Stomach (tissue), 4 donors: ENCODE measurements at regions not wholly inside any gene's neighbourhood (a gene's known extent, or its start where the extent isn't known, plus 50 kb on each side); places are given as distances from the start of the nearest gene placed in this dataset.

Experiments
- POLR2A ChIP-seq, 4 donors: fragments of 450-650 bp; IDR thresholded peaks; one replicate each; pipeline ENCODE4 v1.6.1; 2016; ENCODE audit warnings: antibody characterized with exemption in 4 of 4, control low read depth in 2 of 4, mild to moderate bottlenecking in 1 of 4, moderate library complexity in 1 of 4
- POLR2AphosphoS5 ChIP-seq, 3 donors: sonication (generic); formaldehyde crosslinking; IDR thresholded peaks; one replicate each; pipeline ENCODE4 v1.6.1; 2016; ENCODE audit warnings: antibody characterized with exemption in 3 of 3
- TF ChIP-seq, protein P1 (sequence below), 7 experiments: fragments of 450-650 bp in 4 of 7; fragments of 200-600 bp in 3 of 7; sonication (generic) in 3 of 7; IDR thresholded peaks; one replicate each; pipeline ENCODE4 v1.5.1; 2016 to 2019; ENCODE audit warnings: antibody characterized with exemption in 7 of 7, control low read depth in 2 of 7, mild to moderate bottlenecking in 1 of 7

DNA sequence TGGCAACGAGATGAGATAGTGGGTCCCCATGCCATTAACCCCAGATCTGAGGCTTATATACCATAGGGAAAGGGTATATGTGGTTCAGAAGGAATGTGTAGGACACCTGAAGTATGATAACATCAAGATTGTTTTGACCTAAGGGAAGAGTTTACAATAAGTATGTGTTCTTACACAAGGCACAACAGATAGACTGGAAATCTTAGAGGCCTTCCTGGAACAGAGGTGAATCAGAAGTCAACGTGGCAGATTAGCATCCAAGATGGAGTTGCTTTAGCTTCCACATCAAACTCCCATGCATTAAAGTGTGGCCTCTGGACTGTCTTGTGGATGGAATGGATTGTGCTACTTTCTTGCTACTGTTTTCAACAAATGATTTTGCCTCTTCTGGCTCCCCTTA, 116.6 kb upstream of the NT5C1B start:
- TF ChIP-seq POLR2A (IDR thresholded peaks at IDR 0.05) = no peak
- TF ChIP-seq, protein P1, sequence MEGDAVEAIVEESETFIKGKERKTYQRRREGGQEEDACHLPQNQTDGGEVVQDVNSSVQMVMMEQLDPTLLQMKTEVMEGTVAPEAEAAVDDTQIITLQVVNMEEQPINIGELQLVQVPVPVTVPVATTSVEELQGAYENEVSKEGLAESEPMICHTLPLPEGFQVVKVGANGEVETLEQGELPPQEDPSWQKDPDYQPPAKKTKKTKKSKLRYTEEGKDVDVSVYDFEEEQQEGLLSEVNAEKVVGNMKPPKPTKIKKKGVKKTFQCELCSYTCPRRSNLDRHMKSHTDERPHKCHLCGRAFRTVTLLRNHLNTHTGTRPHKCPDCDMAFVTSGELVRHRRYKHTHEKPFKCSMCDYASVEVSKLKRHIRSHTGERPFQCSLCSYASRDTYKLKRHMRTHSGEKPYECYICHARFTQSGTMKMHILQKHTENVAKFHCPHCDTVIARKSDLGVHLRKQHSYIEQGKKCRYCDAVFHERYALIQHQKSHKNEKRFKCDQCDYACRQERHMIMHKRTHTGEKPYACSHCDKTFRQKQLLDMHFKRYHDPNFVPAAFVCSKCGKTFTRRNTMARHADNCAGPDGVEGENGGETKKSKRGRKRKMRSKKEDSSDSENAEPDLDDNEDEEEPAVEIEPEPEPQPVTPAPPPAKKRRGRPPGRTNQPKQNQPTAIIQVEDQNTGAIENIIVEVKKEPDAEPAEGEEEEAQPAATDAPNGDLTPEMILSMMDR (IDR thresholded peaks at IDR 0.05) = no peak
- no peak for TF ChIP-seq POLR2AphosphoS5 (IDR thresholded peaks at IDR 0.05)
